ENCODE measurements at regions not wholly inside any gene's neighbourhood (a gene's known extent, or its start where the extent isn't known, plus 50 kb on each side); places are given as distances from the start of the nearest gene placed in this dataset.

DNA sequence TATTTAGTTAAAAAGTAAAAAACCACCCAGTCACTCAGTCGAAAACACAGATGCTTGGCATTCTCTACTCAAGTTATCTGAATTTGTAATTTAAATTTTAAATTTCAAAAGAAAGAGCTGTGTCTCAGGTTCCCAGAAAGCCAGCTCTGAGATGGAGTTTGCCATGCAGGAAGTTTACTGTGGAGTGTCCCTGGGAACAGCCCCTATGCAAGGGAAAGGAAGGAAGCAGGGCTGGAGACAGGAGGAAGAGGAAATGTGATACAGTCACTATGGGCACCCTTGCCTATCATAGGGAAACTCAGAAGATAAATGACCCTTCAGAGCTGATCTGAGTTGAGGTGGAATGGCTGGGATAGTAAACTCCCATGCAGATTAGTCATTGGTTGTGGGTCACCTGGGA is 408.8 kb upstream of the ACTBL2 start:
- H3K4me3 ChIP-seq (ENCODE audit: extremely low read depth in 1 of 4, insufficient read depth in 2 of 4, low read depth in 3 of 4, low read length in 4 of 4) = peak overlapping the region in 1 of 4 experiments; percentile 13; a peak in 1 of 8 replicates
- peak overlapping the region; percentile 2 for H4K91ac ChIP-seq (replicated peaks; ENCODE audit: insufficient read length, low read length)
- 25% methylated on average over 1 of the region's 1 CpG; no CpG with 5 or more reads in 1 of the 2 experiments for WGBS, 2 experiments (ENCODE audit: extremely low coverage in 1 of 2, insufficient coverage in 1 of 2, insufficient read length in 1 of 2, insufficient replicate concordance in 2 of 2, low coverage in 1 of 2, low lambda C conversion rate in 2 of 2, missing lambda C conversion rate in 1 of 2)
- H4K8ac ChIP-seq (ENCODE audit: extremely low read depth, insufficient read depth, low read length) = no peak overlapping the region
- H2BK15ac ChIP-seq (ENCODE audit: low read length) = no peak overlapping the region
- no peak overlapping the region for H3K27ac ChIP-seq (ENCODE audit: low read depth, low read length)
- H2BK12ac ChIP-seq (ENCODE audit: low read depth, low read length) = peak overlapping the region; percentile 72; the same call in 1 of the 2 replicates
- no peaks in the 10 kb centered on the region for H3K36me3 ChIP-seq (ENCODE audit: control insufficient read depth in 2 of 4, insufficient read depth in 4 of 4, low read length in 3 of 4)
- no peaks in the 10 kb centered on the region for H3K79me2 ChIP-seq (ENCODE audit: control insufficient read depth in 1 of 2, insufficient read depth in 2 of 2, low read length in 2 of 2)
- H2AFZ ChIP-seq (ENCODE audit: low read length) = peak overlapping the region; percentile 95
- peaks cover 0 to 13% (median 4%) of the 10 kb centered on the region in 4 experiments for H3K4me1 ChIP-seq (replicated peaks in 1 of 4; ENCODE audit: control insufficient read depth in 3 of 4, insufficient read depth in 4 of 4, low read length in 3 of 4)
- no peaks in the 10 kb centered on the region for H3K27me3 ChIP-seq (replicated peaks in 1 of 4; ENCODE audit: control insufficient read depth in 3 of 4, extremely low read depth in 1 of 4, insufficient read depth in 3 of 4, low read length in 3 of 4)
- H3K23ac ChIP-seq (ENCODE audit: insufficient read length) = no peak overlapping the region
- H2AK5ac ChIP-seq (ENCODE audit: low read depth, low read length) = no peak overlapping the region
- no peaks in the 10 kb centered on the region for H3K79me1 ChIP-seq (ENCODE audit: low read depth, low read length)
- H3K4ac ChIP-seq (replicated peaks; ENCODE audit: insufficient read length, low read depth, low read length) = no peak overlapping the region
- no peak overlapping the region for H2BK120ac ChIP-seq (replicated peaks; ENCODE audit: low read depth, low read length)
- H4K20me1 ChIP-seq (replicated peaks in 1 of 2; ENCODE audit: control insufficient read depth in 1 of 2, insufficient read depth in 2 of 2, low read length in 2 of 2) = no peaks in the 10 kb centered on the region
- H3K9ac ChIP-seq (replicated peaks in 1 of 4; ENCODE audit: extremely low read depth in 1 of 4, low read depth in 3 of 4, low read length in 3 of 4) = no peak overlapping the region
- H3K23me2 ChIP-seq (ENCODE audit: low read depth, low read length) = no peaks in the 10 kb centered on the region
- H3K14ac ChIP-seq (ENCODE audit: insufficient read length) = no peak overlapping the region
- FAIRE-seq (no peak), DNase-seq (ENCODE audit: low read depth in 1 of 2, low spot score in 2 of 2) (no peak)
- peak overlapping the region in 1 of 2 experiments; percentile 26; a peak in 2 of 4 replicates for H3K4me2 ChIP-seq (ENCODE audit: insufficient read depth in 1 of 2, low read depth in 2 of 2, low read length in 2 of 2)
- no peaks in the 10 kb centered on the region for H3K9me3 ChIP-seq (ENCODE audit: insufficient read depth in 2 of 2, low read depth in 1 of 2, low read length in 1 of 2)
- POLR2A ChIA-PET (ENCODE audit: partially characterized antibody) = no interaction called here
- CTCF ChIA-PET (ENCODE audit: partially characterized antibody) = interaction anchor here (1.3 kb wide), 1 partner anchor 569 kb away, joined by 3 read pairs; no protein-coding TSS in a partner anchor
- H3K56ac ChIP-seq (replicated peaks; ENCODE audit: insufficient read length, low read depth, low read length) = no peak overlapping the region
- no peak overlapping the region for H4K5ac ChIP-seq (ENCODE audit: insufficient read length, low read depth, low read length)
- 0 out of 2 replicates have a peak overlapping the region, but pooled peaks have one; percentile 48 for H3K18ac ChIP-seq (ENCODE audit: extremely low read depth, low read length)
- peak overlapping the region; percentile 72; the same call in 1 of the 2 replicates for H2BK5ac ChIP-seq (ENCODE audit: low read depth, low read length)
- H2BK20ac ChIP-seq (ENCODE audit: low read length) = peak overlapping the region; percentile 15; the same call in 1 of the 2 replicates
- no peak for TF ChIP-seq CTBP2 (IDR thresholded peaks at IDR 0.05; ENCODE audit: borderline replicate concordance, insufficient read depth, insufficient read length, low read length)
- TF ChIP-seq BCL11A (IDR thresholded peaks at IDR 0.05; ENCODE audit: low read depth in 2 of 2, low read length in 2 of 2) = no peak
- no peak for TF ChIP-seq RFX5 (IDR thresholded peaks at IDR 0.05; ENCODE audit: borderline replicate concordance, low read depth, low read length)
- TF ChIP-seq, protein P1, sequence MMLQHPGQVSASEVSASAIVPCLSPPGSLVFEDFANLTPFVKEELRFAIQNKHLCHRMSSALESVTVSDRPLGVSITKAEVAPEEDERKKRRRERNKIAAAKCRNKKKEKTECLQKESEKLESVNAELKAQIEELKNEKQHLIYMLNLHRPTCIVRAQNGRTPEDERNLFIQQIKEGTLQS (IDR thresholded peaks at IDR 0.05; ENCODE audit: insufficient read depth, low read depth, low read length) = no peak
- TF ChIP-seq FOSL1 (IDR thresholded peaks at IDR 0.05; ENCODE audit: insufficient read depth, low read depth, low read length) = no peak
- TF ChIP-seq, protein P2, sequence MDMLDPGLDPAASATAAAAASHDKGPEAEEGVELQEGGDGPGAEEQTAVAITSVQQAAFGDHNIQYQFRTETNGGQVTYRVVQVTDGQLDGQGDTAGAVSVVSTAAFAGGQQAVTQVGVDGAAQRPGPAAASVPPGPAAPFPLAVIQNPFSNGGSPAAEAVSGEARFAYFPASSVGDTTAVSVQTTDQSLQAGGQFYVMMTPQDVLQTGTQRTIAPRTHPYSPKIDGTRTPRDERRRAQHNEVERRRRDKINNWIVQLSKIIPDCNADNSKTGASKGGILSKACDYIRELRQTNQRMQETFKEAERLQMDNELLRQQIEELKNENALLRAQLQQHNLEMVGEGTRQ (IDR thresholded peaks at IDR 0.05; ENCODE audit: low read length) = no peak
- no peak for TF ChIP-seq SP4 (IDR thresholded peaks at IDR 0.05; ENCODE audit: low read length)
- TF ChIP-seq NRF1 (IDR thresholded peaks at IDR 0.05; ENCODE audit: low read depth, low read length) = no peak
- TF ChIP-seq, protein P3, sequence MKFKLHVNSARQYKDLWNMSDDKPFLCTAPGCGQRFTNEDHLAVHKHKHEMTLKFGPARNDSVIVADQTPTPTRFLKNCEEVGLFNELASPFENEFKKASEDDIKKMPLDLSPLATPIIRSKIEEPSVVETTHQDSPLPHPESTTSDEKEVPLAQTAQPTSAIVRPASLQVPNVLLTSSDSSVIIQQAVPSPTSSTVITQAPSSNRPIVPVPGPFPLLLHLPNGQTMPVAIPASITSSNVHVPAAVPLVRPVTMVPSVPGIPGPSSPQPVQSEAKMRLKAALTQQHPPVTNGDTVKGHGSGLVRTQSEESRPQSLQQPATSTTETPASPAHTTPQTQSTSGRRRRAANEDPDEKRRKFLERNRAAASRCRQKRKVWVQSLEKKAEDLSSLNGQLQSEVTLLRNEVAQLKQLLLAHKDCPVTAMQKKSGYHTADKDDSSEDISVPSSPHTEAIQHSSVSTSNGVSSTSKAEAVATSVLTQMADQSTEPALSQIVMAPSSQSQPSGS (IDR thresholded peaks at IDR 0.05; ENCODE audit: low read length) = no peak
- TF ChIP-seq EGR1 (IDR thresholded peaks at IDR 0.05; ENCODE audit: borderline replicate concordance, low read depth, low read length) = no peak

All from H1 (cell line).